ENCODE measurements at regions not wholly inside any gene's neighbourhood (a gene's known extent, or its start where the extent isn't known, plus 50 kb on each side); places are given as distances from the start of the nearest gene placed in this dataset.
A peak's percentile ranks its signal among the peaks of the same experiment; 100 is the strongest.

DNA sequence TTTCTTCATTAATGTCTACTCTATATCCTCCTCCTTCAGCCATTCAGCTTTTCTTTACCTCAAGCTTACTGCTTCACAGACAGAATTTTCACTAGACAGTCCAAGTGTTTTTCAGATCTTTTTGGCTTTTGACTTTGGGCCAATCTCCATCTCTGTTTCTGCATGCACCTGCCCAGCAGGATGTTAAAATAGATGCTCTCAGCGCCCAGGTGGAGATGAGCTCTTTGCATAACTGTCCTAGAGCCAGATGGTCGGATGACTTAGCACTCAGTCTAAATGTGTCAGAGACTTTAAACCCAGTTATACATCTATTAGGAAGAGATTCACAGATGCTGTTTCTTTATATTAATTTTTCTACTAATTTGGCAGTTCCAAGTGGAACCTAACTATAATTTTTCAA, 80.3 kb upstream of the SSTR1 start:
- DNase-seq = no peak

DNA sequence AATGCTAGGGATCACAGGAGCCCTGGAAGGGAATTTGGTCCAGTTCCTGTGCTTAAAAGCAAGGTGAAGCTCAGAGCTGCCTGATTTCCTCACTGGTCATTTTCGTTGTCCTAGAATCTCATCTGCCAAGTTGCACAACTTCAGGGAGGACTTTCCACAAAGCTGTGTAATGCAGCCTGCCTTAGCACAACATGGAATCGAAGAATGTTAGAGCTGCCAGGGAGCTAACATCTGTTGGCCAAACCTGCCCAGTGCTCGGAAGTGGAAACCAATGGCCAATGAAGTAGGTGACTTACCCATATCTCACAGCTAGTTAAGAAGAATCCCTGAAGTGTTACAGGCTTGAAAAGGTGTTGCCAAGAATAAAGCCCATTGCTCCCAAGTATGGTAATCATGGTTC, 79.9 kb upstream of the SSTR1 start:
- DNase-seq = no peak

DNA sequence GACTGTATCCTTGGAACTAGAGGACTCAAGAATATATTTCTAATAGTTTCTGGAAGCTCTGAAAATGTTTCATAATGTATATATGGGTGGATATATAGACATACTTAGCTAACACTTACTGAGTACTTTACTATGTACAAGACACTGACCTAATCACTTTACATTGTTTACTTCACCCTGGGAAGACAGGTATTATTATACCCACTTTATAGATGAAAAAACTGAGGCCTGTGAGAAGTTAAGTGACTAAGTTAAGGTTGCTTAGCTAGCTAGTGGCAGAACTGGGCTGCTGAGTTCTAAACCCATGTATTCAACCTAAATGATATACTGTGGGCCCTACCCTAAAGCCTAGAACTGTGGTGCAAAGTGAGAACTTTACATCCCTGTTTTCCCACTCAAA, 79.1 kb upstream of the SSTR1 start:
- DNase-seq = no peak

DNA sequence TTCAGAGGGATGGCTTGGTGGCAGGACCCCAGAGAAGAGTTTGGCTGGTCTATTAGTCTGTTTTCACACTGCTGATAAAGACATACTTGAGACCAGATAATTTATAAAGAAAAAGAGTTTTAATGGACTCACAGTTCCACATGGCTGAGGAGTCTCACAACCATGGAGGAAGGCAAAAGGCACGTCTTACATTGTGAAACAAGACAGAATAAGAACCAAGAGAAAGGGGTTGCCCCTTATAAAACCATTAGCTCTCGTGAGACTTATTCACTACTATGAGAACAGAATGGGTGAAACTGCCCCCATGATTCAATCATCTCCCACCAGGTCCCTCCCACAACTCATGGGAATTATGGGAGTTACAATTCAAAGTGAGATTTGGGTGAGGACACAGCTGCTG, 78.5 kb upstream of the SSTR1 start:
- DNase-seq = no peak

DNA sequence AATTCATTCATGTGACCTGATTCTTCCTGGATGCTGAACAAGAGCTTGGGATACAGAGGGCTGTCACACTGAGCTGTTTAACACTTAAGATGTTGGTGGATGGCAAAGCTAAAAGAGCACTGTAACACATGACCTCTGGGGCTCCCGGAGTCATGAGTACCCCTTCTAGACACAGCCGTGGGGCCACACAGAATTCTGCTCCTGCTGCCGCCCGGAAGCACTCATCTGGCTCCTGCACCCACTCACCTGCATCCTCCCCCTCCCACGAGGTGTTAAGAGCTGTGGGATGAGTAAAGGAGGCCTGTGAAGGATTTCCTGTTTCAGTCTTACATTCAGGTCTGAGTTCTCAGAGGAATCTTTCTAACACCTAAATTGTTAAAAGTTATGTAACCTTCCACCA, 78.0 kb upstream of the SSTR1 start:
- DNase-seq = no peak

DNA sequence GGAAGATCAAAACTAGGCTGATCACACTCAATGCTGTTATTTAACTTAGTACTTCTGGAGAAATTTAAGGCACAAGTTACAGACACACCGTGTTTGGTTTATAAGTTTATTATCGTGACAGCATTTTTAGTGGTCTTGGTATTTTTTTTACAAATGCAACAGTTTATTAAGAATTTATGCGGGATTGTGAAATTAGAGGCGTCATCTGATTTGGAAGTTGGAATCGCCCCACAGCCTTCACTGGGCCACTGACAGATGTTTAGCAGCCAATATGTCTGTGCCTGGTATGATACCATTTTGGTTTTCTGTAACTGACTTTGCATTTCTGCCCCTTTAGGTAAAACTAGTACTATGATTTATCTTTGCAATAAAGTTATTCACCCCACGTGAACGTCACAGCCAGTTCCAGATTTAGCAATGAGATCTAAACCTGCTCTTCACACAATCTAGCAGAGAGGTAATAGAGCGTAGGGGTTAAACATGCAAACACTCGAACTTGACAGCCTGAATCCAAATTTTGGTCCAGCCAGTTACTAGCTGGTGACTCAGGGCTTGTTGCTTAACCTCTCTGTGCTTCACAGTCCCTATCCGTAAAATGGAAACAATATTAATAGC, 73.2 kb upstream of the SSTR1 start:
- no peak for DNase-seq

DNA sequence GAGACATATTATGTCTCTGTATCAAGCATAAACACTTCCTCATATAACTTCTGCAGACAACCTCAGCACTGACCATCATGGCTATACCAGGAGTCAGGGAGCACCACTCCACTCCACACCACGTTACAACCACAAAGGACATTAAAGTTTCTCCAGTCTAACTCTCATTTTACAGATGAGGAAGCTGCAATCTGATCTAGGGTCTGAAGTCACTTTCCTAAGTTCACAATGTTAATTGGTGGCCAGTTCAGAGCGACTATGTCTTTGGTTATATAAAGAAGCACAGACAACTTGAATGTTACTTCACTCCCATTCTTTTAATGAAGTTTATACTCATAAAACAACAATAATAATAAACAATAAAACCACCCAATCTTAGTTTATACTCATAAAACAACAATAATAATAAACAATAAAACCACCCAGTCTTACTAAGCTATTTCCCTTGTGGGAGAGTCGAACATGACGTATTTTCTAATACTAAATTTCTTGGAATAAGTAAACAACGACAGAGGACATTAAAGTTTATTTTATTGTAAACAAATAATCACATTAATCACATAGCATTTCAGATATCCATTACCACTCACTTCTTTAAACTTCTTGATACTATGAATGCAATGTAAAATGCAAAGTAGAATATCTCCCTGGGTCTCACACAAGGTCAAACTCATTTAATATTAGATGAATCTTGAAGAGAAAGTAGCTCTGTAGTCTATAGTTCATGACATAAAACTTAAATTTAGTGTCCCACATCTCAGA, 72.4 kb upstream of the SSTR1 start:
- no peak for DNase-seq

DNA sequence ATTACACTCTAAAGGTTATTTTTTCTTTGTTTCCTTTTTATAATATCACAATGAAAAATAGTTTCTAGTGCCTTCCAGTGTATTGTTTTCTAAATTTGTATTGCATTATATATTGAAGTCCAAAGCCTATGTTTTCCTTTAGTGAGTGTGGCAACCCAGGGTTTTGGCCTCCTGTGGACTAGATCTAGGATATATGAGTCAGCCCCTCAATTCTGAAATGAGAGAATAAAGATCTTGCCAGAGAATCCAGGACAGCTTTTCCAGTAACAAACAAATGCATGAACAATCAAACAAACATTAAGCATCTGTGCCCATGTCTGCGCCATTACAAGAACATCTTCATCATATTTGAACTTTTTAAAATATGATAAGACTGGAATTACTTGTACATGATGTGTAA, 70.7 kb upstream of the SSTR1 start:
- DNase-seq = peak; percentile 55

DNA sequence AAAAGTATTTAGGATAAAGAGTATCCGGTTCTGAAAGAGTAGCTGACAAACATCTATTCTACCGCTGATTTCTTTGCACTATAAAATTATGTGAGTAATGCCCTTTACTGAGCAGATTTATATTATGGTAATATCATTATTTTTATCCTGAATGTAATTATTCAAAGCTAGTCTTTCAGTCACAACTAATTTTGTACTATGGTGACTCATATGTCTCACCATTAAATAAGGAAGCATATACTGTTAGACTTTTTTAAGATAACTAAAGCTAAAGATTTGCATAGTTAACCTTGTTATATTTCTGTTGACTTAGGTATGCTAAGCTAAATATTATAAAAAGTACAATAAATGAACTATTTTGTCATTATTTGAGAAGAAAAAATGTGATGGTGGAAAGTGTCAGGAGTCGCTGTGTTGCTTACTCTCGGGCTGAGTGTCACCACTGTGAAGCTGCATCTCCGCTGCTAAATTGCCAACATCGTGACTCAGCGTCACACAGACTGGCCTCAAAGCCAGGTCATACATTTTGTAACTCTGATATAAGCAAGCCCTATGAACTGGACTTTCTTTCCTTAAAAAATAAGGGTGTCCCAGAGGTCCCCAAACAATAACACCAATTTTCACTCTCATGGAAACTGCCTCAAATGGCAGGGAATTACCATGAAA, 69.1 kb upstream of the SSTR1 start:
- DNase-seq = no peak

DNA sequence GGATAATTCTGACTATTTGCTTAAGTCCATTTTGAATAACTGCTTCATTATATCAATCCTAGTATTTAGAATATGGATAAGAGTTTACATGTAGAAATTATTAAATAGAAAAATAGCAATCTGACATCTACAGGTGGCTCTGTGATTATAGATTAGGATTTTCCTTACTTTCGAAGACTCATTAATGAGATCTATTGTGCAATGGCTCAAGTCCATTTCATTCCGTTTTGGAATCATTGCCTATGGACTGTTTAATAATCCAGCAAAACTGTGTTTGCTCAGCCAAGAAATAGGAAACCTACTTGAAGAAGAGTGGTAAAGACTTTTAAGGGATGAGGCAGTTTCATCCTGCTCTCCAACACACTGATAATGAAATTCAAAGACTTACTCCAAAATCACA, 67.8 kb upstream of the SSTR1 start:
- DNase-seq = no peak

DNA sequence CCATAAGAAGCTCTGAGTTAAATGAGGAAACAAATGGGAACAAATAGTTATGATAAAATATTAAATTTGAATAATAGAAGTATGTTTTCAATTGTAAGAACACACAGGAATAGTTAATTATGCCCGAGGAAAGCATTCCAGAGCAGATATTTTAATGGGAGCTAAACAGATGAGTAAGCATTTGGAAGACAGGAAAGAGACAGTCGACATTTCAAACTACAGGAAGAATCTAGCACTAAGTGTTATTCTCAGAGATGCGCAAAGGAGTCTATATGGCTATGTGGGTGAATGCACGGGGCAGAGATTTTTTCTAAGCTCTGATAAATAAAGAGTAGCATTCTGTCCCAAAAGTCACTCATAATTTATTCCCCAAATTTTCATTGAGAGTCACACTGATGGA, 64.5 kb upstream of the SSTR1 start:
- peak; percentile 57 for DNase-seq

DNA sequence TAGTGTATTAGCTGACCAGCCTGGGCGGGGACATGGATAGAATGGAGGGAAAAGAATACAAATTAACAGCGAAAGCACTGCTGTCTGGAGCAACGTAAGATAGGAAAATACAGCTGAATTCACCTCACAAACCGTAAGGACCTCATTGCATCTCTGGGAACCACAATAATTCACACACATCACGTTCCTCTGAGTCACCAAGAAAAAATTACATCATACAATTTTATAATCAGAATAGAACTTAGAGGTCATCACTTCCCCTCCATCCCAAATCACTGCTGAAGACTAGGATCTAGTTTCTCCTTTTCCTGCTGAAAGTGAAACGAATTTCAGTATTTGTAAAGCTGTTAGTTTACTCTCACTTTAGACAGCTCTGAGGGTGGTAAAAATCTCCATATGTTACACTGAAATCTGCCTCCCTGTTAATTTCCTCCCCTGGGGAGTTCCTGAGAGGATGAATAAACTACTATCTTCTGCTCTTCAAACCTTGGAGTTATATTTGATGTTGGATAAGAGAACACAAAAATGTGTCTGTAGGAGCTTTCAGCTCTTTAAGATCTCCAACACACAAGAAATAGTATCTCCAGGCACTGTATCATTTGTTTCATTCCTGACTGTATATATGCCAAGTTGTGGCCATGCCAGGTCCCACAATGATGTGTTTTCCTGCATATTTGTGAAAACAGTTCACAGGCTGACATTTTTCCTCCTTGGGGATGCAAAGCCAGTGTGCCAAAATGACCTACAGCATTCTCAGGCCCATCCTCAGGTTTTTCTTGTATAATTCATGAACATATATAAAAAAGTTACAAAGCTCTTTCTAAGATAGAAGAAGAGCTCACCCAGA, 63.8 kb upstream of the SSTR1 start:
- peak; percentile 87 for DNase-seq

DNA sequence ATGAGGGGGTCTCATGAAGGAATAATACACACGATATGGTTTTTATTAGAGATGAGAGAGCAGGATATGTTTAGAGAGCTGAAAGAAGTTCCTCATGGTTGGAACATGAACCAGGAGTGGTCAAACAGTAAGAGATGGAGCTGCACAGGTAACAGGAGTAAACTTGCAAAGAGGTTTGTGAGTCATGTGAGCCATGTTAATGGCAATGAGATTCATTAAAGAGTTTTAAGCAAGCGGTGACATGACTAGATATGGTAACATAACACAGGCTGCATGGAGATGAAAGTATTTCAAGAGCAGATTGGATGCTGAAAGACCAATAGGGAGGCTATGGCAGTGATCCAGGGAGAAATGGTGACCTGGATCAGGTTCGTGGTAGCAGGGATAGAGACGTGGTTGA, 62.6 kb upstream of the SSTR1 start:
- DNase-seq = no peak

DNA sequence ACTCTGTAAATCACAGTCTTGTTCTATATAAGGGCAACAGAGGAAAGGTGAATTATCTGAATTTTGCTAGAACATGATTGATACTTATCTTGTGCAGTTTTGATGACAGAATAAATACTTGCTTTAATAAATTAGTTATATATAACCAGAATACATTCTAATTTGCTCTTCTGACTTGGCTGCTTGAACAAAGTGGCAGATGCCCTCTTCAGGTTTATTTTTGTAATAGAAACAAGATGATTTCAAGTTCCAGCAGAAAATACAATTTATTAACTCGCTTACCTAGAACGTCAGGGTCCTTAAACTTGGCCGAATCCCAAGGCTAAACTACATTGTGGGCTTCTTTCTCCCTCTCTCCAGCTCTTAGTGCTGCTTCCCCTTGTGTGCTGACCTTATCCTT, 57.6 kb upstream of the SSTR1 start:
- DNase-seq = no peak
